HFF-Myc (cell line): ENCODE measurements at regions not wholly inside any gene's neighbourhood (a gene's known extent, or its start where the extent isn't known, plus 50 kb on each side); places are given as distances from the start of the nearest gene placed in this dataset.

Source experiments
- DNase-seq: peaks from one replicate; pipeline ENCODE4 v3.0.0-alpha.2; 2011; ENCODE audit warnings: low read depth; ENCODE audit errors: extremely low read depth
- H3K4me3 ChIP-seq: replicated peaks from 2 replicates; pipeline ENCODE4 v1.5.1; 2011; ENCODE audit warnings: low read depth, mild to moderate bottlenecking, control low read depth, low read length
- TF ChIP-seq, protein P1 (sequence below): IDR thresholded peaks from 2 replicates; pipeline ENCODE4 v1.5.1; 2012; ENCODE audit warnings: mild to moderate bottlenecking, low read depth, low read length, control low read depth; ENCODE audit errors: missing control alignments

- DNase-seq, result no peak
- H3K4me3 ChIP-seq, result no peak overlapping the region
- TF ChIP-seq, protein P1, sequence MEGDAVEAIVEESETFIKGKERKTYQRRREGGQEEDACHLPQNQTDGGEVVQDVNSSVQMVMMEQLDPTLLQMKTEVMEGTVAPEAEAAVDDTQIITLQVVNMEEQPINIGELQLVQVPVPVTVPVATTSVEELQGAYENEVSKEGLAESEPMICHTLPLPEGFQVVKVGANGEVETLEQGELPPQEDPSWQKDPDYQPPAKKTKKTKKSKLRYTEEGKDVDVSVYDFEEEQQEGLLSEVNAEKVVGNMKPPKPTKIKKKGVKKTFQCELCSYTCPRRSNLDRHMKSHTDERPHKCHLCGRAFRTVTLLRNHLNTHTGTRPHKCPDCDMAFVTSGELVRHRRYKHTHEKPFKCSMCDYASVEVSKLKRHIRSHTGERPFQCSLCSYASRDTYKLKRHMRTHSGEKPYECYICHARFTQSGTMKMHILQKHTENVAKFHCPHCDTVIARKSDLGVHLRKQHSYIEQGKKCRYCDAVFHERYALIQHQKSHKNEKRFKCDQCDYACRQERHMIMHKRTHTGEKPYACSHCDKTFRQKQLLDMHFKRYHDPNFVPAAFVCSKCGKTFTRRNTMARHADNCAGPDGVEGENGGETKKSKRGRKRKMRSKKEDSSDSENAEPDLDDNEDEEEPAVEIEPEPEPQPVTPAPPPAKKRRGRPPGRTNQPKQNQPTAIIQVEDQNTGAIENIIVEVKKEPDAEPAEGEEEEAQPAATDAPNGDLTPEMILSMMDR, result no peak
Observed at GRCh38 chr11:10373340-10373739, 68.5 kb downstream of the ADM start.

DNA sequence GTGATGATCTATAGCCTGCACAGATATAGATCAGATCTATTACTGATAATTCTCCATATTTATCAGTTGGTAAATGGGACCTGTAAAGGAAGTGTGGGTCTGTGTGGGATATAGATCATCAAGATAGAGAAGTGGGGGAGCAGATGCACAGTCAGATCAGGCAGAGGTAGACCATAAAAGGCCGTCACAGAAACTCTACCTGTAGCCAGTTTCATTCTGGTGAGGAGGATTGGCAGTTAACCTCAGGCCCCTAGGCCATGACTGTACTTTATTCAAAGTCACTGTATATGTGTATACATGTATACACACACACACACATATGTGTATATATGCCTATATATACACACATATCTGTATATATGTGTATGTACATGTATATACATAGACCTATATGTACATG lies 69.1 kb downstream of the ADM start:
- TF ChIP-seq, protein P1, result no peak
- no peak overlapping the region for H3K4me3 ChIP-seq
- DNase-seq, result no peak

GRCh38 chr11:10374386-10374785 lies 69.5 kb downstream of the ADM start:
- DNase-seq, result no peak
- TF ChIP-seq, protein P1, result no peak
- H3K4me3 ChIP-seq, result no peak overlapping the region

- DNase-seq, result no peak
- TF ChIP-seq, protein P1, result no peak
- H3K4me3 ChIP-seq, result no peak overlapping the region
Observed at GRCh38 chr11:10375280-10375971, 70.6 kb downstream of the ADM start.

- no peak overlapping the region for H3K4me3 ChIP-seq
- DNase-seq, result no peak
- TF ChIP-seq, protein P1, result no peak
Observed at GRCh38 chr11:10376061-10376460, 71.2 kb downstream of the ADM start.

DNA sequence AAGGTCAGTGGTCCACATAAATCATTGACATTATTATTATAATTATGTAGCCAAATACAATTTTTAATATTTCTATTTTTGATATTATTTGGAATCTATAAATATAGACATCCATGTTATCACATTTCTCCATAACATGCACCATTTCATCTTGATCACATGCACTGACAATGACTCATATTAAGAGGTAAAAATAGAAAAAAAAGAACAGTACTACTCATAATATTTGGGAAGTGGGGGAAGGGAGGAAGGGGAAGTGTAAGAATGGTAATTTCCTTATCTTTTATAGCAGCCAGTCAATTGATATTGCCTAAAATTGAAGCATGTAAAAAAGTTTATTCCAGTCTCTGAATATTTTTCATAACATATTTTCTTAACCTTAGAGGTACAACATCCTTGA lies 72.3 kb downstream of the ADM start:
- TF ChIP-seq, protein P1, result no peak
- H3K4me3 ChIP-seq, result no peak overlapping the region
- DNase-seq, result no peak

GRCh38 chr11:10378362-10378761 lies 73.5 kb downstream of the ADM start:
- H3K4me3 ChIP-seq, result no peak overlapping the region
- TF ChIP-seq, protein P1, result no peak
- DNase-seq, result no peak
